Stimulated activated CD4-positive, alpha-beta T cell treated with anti-CD3 and anti-CD28 coated beads, Interleukin-1b, Interleukin-23, amount 100 ng/mL, for 48 hours (primary cell): ENCODE measurements at regions not wholly inside any gene's neighbourhood (a gene's known extent, or its start where the extent isn't known, plus 50 kb on each side); places are given as distances from the start of the nearest gene placed in this dataset.

Experiments used
- DNase-seq: peaks from one replicate; pipeline ENCODE4 v3.0.0-alpha.2; 2020

GRCh38 chr2:15720561-15721307, 129.1 kb downstream of the DDX1 start:
- DNase-seq, result no peak

GRCh38 chr2:15721411-15722067, 129.9 kb downstream of the DDX1 start:
- DNase-seq, result no peak

- no peak for DNase-seq
Measured at GRCh38 chr2:15722980-15723379, 131.3 kb downstream of the DDX1 start.

GRCh38 chr2:15724235-15724634, 132.6 kb downstream of the DDX1 start:
- DNase-seq, result no peak

- no peak for DNase-seq
Measured at GRCh38 chr2:15725101-15725781, 133.6 kb downstream of the DDX1 start.

GRCh38 chr2:15725782-15726112, 134.1 kb downstream of the DDX1 start:
- DNase-seq, result no peak

- DNase-seq, result no peak
Measured at GRCh38 chr2:15726321-15727057, 134.8 kb downstream of the DDX1 start.

GRCh38 chr2:15727396-15728244, 136.0 kb downstream of the DDX1 start:
- DNase-seq, result no peak

GRCh38 chr2:15728245-15728938, 136.7 kb downstream of the DDX1 start:
- no peak for DNase-seq

- DNase-seq, result no peak
Measured at GRCh38 chr2:15729001-15729400, 137.3 kb downstream of the DDX1 start.

GRCh38 chr2:15729709-15730544, 138.3 kb downstream of the DDX1 start:
- no peak for DNase-seq

- DNase-seq, result no peak
Measured at GRCh38 chr2:15730545-15731212, 139.0 kb downstream of the DDX1 start.

- DNase-seq, result no peak
Measured at GRCh38 chr2:15731213-15731888, 139.7 kb downstream of the DDX1 start.

- DNase-seq, result no peak
Measured at GRCh38 chr2:15731889-15732271, 140.2 kb downstream of the DDX1 start.

- no peak for DNase-seq
Measured at GRCh38 chr2:15732341-15733077, 140.8 kb downstream of the DDX1 start.

- no peak for DNase-seq
Measured at GRCh38 chr2:15733867-15734673, 142.4 kb downstream of the DDX1 start.

GRCh38 chr2:15734674-15735483, 143.2 kb downstream of the DDX1 start:
- DNase-seq, result no peak
